ENCODE measurements at regions not wholly inside any gene's neighbourhood (a gene's known extent, or its start where the extent isn't known, plus 50 kb on each side); places are given as distances from the start of the nearest gene placed in this dataset.

GRCh38 chr13:90763476-90764150 lies 583.9 kb upstream of the MIR17HG start:
- in situ Hi-C loops (cut with MboI) = no loop called here
- ChIA-PET CTCF (ENCODE audit: low intra/inter-chr PET ratio) (interaction anchor here (0.5 kb wide), 1 partner anchor 148 kb away, joined by 3 read pairs; no protein-coding TSS in a partner anchor), POLR2A (no interaction called here)
- Histone ChIP-seq H3K4me3 (no peak overlapping the region), H3K36me3 (ENCODE audit: control insufficient read depth, insufficient read depth, low read length) (no peaks in the 10 kb centered on the region), H3K4me2 (ENCODE audit: insufficient read depth, low read length) (no peak overlapping the region), H3K27me3 (ENCODE audit: control insufficient read depth in 2 of 2, insufficient read depth in 2 of 2, low read length in 2 of 2) (no peaks in the 10 kb centered on the region), H3K79me2 (ENCODE audit: control insufficient read depth, insufficient read depth, low read length) (no peaks in the 10 kb centered on the region), H3K9me1 (ENCODE audit: control insufficient read depth, insufficient read depth, low read length) (no peaks in the 10 kb centered on the region), H4K20me1 (replicated peaks; ENCODE audit: control insufficient read depth, insufficient read depth, low read length) (no peaks in the 10 kb centered on the region), H3K4me1 (replicated peaks in 1 of 2; ENCODE audit: control insufficient read depth in 2 of 2, insufficient read depth in 2 of 2, low read length in 2 of 2) (no peaks in the 10 kb centered on the region), H3K9ac (ENCODE audit: insufficient read depth in 1 of 2, low read depth in 2 of 2, low read length in 2 of 2) (no peak overlapping the region), H3K9me3 (replicated peaks; ENCODE audit: control insufficient read depth, insufficient read depth, low read depth, low read length) (peaks cover 8% of the 10 kb centered on the region; the same call in 1 of the 2 replicates), H3K27ac (ENCODE audit: extremely low read depth, low read depth, low read length) (no peak overlapping the region), H2AFZ (ENCODE audit: low read depth, low read length) (no peak overlapping the region)
- 0% methylated on average over 2 of the region's 2 CpGs for WGBS (ENCODE audit: insufficient coverage, low coverage, missing lambda C conversion rate)
- FAIRE-seq (no peak), ATAC-seq (peak; percentile 21; the same call in 1 of the 3 replicates), DNase-seq (ENCODE audit: extremely low read depth in 1 of 4, low spot score in 3 of 4) (no peak)
- intact Hi-C loops (cut with micrococcal nuclease) = no loop called here
- BruUV-seq (replicated peaks) = no TSS peak
- TF ChIP-seq ARID3A (IDR thresholded peaks at IDR 0.05; ENCODE audit: borderline replicate concordance, low read depth, low read length) (no peak), MTA3 (IDR thresholded peaks at IDR 0.05; ENCODE audit: borderline replicate concordance) (no peak), ZSCAN32 (CRISPR knock-in tag; IDR thresholded peaks at IDR 0.05) (no peak), DACH1 (IDR thresholded peaks at IDR 0.05; ENCODE audit: partially characterized antibody) (no peak), ZNF324 (CRISPR knock-in tag; IDR thresholded peaks at IDR 0.05) (no peak), FIP1L1 (IDR thresholded peaks at IDR 0.05; ENCODE audit: low read depth, low read length, poor library complexity, severe bottlenecking) (no peak), ZNF311 (CRISPR knock-in tag; IDR thresholded peaks at IDR 0.05) (peak; percentile 33; the same call in 1 of the 2 replicates), THAP12 (CRISPR knock-in tag; IDR thresholded peaks at IDR 0.05) (no peak), CCAR2 (IDR thresholded peaks at IDR 0.05; ENCODE audit: low read depth, low read length) (no peak)
- TF ChIP-seq, protein P1, sequence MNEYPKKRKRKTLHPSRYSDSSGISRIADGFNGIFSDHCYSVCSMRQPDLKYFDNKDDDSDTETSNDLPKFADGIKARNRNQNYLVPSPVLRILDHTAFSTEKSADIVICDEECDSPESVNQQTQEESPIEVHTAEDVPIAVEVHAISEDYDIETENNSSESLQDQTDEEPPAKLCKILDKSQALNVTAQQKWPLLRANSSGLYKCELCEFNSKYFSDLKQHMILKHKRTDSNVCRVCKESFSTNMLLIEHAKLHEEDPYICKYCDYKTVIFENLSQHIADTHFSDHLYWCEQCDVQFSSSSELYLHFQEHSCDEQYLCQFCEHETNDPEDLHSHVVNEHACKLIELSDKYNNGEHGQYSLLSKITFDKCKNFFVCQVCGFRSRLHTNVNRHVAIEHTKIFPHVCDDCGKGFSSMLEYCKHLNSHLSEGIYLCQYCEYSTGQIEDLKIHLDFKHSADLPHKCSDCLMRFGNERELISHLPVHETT (CRISPR knock-in tag; conservative IDR thresholded peaks at IDR 0.05 in 1 of 2, IDR thresholded peaks at IDR 0.05 in 1 of 2) = no peak
- TF ChIP-seq, protein P2, sequence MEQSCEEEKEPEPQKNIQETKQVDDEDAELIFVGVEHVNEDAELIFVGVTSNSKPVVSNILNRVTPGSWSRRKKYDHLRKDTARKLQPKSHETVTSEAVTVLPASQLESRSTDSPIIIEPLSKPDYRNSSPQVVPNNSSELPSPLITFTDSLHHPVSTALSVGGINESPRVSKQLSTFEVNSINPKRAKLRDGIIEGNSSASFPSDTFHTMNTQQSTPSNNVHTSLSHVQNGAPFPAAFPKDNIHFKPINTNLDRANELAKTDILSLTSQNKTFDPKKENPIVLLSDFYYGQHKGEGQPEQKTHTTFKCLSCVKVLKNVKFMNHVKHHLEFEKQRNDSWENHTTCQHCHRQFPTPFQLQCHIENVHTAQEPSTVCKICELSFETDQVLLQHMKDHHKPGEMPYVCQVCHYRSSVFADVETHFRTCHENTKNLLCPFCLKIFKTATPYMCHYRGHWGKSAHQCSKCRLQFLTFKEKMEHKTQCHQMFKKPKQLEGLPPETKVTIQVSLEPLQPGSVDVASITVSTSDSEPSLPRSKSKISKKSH (CRISPR knock-in tag; IDR thresholded peaks at IDR 0.05) = 0 out of 2 replicates have a peak, but pooled peaks have one; percentile 56

Measured in K562 (cell line).